SK-N-MC (cell line): ENCODE measurements at regions not wholly inside any gene's neighbourhood (a gene's known extent, or its start where the extent isn't known, plus 50 kb on each side); places are given as distances from the start of the nearest gene placed in this dataset.

Source experiments
- EZH2 ChIP-seq: fragments of 200-600 bp; sonication (generic); IDR thresholded peaks from one replicate; pipeline ENCODE4 v1.6.1; 2017; ENCODE audit warnings: antibody characterized with exemption
- FOXP2 ChIP-seq: optimal IDR thresholded peaks from 2 replicates; pipeline ENCODE3; 2011; ENCODE audit warnings: mild to moderate bottlenecking, moderate library complexity; ENCODE audit not compliant: insufficient read depth; ENCODE audit errors: extremely low read length, control extremely low read depth
- POLR2AphosphoS5 ChIP-seq: IDR thresholded peaks from 2 replicates; pipeline ENCODE4 v1.6.1; 2012; ENCODE audit warnings: mild to moderate bottlenecking, low read depth, low read length, borderline replicate concordance

DNA sequence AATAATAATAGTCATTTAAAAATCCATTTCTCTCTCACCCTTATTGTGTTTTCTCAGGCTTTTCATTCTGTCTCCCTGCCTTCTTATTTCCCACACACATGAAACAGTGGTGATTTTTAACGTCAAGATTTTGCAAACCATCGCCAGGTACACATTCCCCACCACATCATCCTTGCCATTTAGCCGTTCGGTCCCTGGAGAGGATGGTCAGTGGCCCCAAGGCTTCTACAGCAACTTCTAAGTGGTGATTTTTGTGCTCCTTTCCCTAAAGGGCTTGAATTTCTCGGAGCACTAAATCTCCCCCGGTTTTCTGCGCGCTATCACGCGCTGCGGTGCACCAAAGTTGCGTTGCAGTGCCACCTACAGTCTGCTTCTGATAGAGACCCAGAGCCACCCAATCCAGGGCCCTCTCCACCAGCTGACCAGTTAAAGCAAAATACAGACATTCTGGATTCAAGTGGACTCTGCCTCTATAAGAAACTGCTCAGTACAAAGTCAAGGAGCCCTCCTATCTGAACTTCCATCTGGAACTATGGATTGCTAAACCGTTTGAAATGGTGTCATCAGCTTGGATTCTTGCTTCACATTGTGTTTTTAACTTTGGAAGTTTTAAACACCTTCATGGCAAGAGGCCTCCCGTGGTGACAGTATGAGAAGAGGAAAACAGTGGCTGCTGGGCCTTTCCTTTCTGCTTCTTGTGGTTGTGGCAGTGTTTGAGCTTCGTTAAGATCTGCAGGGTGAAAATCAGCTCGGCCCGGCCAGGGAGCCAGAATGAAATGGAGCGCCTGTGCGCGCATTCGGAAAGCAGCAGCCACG lies 234.0 kb downstream of the SPTSSA start:
- no peak for TF ChIP-seq POLR2AphosphoS5
- no peak for TF ChIP-seq EZH2
- no peak for TF ChIP-seq FOXP2
